ACHN (cell line): ENCODE measurements at regions not wholly inside any gene's neighbourhood (a gene's known extent, or its start where the extent isn't known, plus 50 kb on each side); places are given as distances from the start of the nearest gene placed in this dataset.
"Not testable (repeated sequence)": the region's sequence is repeated elsewhere in the genome, so short reads cannot be mapped to it uniquely, and the experiment has no call there.

Experiments used
- DNase-seq: peaks from one replicate; pipeline ENCODE4 v3.0.0-alpha.2; 2015
- in situ Hi-C: cut with HindIII; loops from 2 replicates; pipeline ENCODE4 v1.10.0; 2017; ENCODE audit warnings: low sequenced_read_pairs, low pct_ligation_motif_present, low pct_unique_long_range_greater_than_20kb

DNA sequence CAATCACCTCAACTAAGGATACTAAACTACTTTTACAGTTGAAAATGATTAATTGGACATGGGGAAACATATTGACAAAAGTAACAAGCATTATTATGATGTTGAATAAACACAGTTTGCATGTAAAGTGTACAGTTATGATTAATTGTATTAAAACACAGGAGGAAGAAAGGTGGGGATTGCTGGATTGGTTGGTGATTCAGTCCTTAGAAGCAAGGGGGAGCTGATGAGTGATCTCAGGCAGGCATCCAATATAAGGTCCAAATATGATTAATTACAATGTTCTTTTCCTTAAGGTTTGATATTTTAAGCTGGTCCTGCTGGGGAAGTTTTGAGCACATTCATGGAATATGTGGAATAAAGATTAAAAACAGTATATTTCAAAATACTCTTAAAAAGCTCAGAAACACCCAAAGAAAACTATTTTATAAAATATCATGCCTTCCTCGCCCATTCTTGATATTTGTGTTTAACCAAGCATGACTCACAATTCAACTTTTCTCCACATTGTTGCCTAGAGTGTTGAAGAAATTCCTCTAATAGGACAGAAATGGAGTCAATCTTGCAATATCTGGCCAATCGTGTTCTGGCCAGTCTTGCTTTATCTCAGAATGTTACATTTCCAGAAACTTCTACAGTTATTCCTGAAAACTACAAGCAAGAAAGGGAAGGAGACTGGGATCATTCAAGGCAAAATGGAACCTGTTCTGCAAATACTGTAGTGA is 268.2 kb downstream of the RPIA start:
- in situ Hi-C loops: no loop called here

DNA sequence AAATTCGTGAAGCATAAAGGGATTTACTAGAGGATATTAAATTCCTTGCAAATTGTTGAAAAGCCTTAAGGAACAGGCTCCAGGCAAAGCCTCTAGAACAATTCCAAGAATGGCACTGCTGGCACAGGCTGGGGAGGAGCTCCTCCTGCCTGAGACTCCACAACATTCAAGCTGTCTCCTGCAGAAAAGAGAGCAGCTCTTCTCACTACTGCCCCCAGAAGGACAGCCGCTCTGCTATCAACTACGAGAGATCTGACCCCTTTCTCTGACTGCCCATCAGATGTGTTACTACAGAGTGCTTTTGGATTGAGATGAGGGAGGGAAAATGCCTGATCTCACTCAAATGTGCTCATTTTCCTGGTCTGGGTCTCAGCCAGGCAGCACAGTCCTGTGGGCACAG is 269.9 kb downstream of the RPIA start:
- DNase-seq: peak; percentile 22
- in situ Hi-C loops: not testable (repeated sequence)

More for the DNA sequence above, 268.2 kb downstream of the RPIA start:
- DNase-seq: no peak

- in situ Hi-C loops: no loop called here
- DNase-seq: no peak
Observed at GRCh38 chr2:88967844-88968243, 276.4 kb downstream of the RPIA start.

GRCh38 chr2:88978011-88978410 is 286.5 kb downstream of the RPIA start:
- in situ Hi-C loops, DNase-seq: not testable (repeated sequence)

DNA sequence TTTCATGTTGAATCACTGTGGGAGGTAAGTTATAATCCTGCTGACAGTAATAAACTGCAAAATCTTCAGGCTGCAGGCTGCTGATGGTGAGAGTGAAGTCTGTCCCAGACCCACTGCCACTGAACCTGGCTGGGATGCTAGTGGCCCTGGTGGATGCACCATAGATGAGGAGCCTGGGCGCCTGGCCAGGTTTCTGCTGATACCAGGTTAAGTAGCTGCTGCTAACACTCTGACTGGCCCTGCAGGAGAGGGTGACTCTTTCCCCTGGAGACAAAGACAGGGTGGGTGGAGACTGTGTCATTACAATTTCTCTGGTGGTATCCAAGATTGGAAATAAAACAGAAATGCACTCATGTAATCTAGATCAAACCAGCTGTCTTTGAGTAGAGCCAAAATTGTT is 287.0 kb downstream of the RPIA start:
- in situ Hi-C loops, DNase-seq: not testable (repeated sequence)

GRCh38 chr2:88984079-88984478 is 292.6 kb downstream of the RPIA start:
- DNase-seq, in situ Hi-C loops: not testable (repeated sequence)

DNA sequence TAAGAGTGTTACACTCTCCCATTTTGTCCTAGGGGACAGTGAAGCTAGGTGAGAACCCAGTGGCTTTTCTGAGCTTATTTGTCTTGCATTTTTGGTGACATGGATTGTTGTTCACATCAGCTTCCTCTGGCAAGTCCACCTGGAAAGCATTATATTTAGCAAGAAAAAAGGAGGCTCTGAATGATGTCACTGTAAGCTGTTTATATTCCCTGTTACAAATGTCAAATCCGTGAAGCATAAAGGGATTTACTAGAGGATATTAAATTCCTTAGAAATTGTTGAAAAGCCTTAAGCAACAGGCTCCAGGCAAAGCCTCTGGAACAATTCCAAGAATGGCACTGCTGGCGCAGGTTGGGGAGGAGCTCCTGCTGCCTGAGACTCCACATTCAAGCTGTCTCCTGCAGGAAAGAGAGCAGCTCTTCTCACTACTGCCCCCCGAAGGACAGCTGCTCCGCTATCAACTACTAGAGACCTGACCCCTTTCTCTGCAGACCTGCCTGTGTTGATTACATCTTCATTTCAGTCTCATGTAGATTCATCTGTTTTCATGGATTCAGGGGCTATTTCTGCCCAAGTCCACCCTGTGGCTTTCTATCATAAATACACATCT is 295.4 kb downstream of the RPIA start:
- peak; percentile 22 for DNase-seq
- in situ Hi-C loops: not testable (repeated sequence)

DNA sequence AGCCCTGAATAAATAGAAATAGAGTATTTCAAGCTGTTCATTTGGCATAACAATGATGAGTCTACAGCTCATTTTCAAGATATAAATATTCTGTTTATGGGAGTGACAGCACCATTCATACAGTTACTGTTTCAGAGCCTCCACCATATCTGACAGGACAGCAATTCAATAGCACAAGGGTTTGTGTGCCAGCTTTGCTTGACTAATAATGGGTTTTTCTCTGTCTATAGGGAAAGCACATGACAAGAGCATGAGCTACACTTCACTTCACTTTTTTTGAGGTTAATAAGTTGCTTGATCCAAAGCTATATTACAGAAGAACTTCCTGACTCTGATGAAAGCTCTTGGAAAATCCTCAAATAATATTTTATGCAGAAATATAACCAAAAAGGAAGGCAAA is 297.1 kb downstream of the RPIA start:
- DNase-seq, in situ Hi-C loops: not testable (repeated sequence)

- in situ Hi-C loops, DNase-seq: not testable (repeated sequence)
Observed at GRCh38 chr2:88992819-88993218, 301.3 kb downstream of the RPIA start.

DNA sequence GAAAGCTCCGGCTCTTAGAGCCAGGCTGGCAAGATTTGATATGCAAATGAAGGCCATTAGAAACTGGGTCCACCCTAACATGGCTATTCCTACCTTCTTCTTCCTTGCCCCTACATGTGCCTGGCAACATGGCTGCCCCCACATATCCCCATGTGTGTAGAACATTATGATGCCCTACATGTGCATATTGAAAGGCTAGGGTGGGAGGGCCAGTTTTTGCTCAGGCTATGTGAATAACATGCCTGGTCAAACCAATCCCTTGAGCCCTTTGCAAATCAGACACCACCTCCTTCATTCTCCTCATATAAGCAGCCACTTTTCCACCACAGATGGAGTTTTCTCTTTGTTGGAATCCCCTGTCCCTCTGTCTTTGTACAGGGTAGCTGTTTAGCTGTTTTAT is 303.4 kb downstream of the RPIA start:
- in situ Hi-C loops, DNase-seq: not testable (repeated sequence)

- in situ Hi-C loops, DNase-seq: not testable (repeated sequence)
Observed at GRCh38 chr2:88996588-88996987, 305.1 kb downstream of the RPIA start.

- in situ Hi-C loops: no loop called here
- no peak for DNase-seq
Observed at GRCh38 chr2:88999365-88999764, 307.9 kb downstream of the RPIA start.

- in situ Hi-C loops: no loop called here
- DNase-seq: no peak
Observed at GRCh38 chr2:89000235-89000634, 308.8 kb downstream of the RPIA start.

GRCh38 chr2:89004238-89004637 is 312.8 kb downstream of the RPIA start:
- in situ Hi-C loops, DNase-seq: not testable (repeated sequence)

DNA sequence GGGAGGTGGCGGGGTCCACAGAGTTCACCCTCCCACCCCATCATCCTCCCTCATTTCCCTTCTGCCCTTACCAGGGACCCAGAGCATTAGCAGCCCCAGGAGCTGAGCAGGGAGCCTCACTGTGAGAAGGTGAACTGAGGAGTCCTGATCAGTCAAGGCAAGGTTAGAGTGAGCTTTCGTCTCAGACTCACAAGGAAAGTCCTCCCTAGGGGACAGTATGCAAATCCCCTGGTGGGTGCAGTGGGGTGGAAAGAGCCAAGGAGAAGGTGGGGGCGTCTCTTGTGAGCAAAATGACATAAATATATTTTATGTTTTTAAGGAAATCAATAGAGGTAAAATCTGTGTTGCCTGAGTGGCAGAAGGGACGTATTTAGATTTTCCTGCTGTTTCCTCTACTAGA is 329.1 kb downstream of the RPIA start:
- DNase-seq, in situ Hi-C loops: not testable (repeated sequence)

- in situ Hi-C loops, DNase-seq: not testable (repeated sequence)
Observed at GRCh38 chr2:89026296-89026695, 334.8 kb downstream of the RPIA start.

DNA sequence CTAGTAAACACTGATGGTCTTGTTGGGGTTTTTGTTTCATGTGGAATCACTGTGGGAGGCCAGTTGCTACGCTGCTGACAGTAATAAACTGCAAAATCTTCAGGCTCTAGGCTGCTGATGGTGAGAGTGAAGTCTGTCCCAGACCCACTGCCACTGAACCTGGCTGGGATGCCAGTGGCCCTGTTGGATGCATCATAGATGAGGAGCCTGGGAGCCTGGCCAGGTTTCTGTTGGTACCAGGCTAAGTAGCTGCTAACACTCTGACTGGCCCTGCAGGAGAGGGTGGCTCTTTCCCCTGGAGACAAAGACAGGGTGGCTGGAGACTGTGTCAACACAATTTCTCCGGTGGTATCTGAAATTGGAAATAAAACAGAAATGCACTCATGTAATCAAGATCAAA is 335.6 kb downstream of the RPIA start:
- in situ Hi-C loops, DNase-seq: not testable (repeated sequence)

DNA sequence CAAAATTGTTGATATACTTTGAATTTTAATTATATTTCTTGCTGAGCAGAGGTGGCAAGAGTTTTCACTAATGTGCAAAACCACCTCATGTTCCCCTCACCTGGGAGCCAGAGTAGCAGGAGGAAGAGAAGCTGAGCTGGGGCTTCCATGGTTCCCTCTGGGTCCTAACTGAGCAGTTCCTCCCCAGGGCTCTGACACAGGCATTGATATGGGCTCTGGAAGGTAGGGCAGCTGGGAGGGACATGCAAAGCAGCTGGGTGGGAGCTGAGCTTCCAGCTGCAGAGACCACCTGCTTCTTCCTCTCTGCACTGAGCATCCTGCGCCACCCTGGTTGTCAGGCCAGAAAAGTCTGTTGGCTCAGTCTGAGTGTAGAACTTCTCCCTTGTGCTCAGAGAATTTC is 336.1 kb downstream of the RPIA start:
- DNase-seq, in situ Hi-C loops: not testable (repeated sequence)

- in situ Hi-C loops: not testable (repeated sequence)
Observed at GRCh38 chr2:89029257-89029656, 337.8 kb downstream of the RPIA start.

More at GRCh38 chr2:89029257-89029656, 337.8 kb downstream of the RPIA start:
- not testable (repeated sequence) for DNase-seq
